WTC11 (cell line): ENCODE measurements at regions not wholly inside any gene's neighbourhood (a gene's known extent, or its start where the extent isn't known, plus 50 kb on each side); places are given as distances from the start of the nearest gene placed in this dataset.

Source experiments
- ELF4 ChIP-seq: sonication (generic); formaldehyde crosslinking; IDR thresholded peaks from 2 replicates; pipeline ENCODE4 v1.8.1; 2022; ENCODE audit warnings: low read depth, mild to moderate bottlenecking, moderate library complexity, missing genetic modification reagents
- FOXJ3 ChIP-seq: sonication (generic); formaldehyde crosslinking; IDR thresholded peaks from 2 replicates; pipeline ENCODE4 v1.9.0; 2021; ENCODE audit warnings: missing genetic modification reagents, mild to moderate bottlenecking, borderline replicate concordance
- FOXP1 ChIP-seq: sonication (generic); formaldehyde crosslinking; IDR thresholded peaks from 2 replicates; pipeline ENCODE4 v1.8.0; 2022; ENCODE audit warnings: missing genetic modification reagents, mild to moderate bottlenecking, moderate library complexity, borderline replicate concordance
- IRF2 ChIP-seq: sonication (generic); formaldehyde crosslinking; IDR thresholded peaks from 2 replicates; pipeline ENCODE4 v1.8.0; 2022; ENCODE audit warnings: low read depth, missing genetic modification reagents, borderline replicate concordance
- ZNF121 ChIP-seq: sonication (generic); formaldehyde crosslinking; IDR thresholded peaks from 2 replicates; pipeline ENCODE4 v1.8.0; 2023; ENCODE audit warnings: missing genetic modification reagents
- TF ChIP-seq, protein P1 (sequence below): fragments of 200-600 bp; IDR thresholded peaks from 2 replicates; pipeline ENCODE4 v1.8.0; 2022; ENCODE audit warnings: antibody characterized with exemption
- TF ChIP-seq, protein P2 (sequence below): sonication (generic); formaldehyde crosslinking; IDR thresholded peaks from 2 replicates; pipeline ENCODE4 v1.8.0; 2022; ENCODE audit warnings: mild to moderate bottlenecking, missing genetic modification reagents
- TF ChIP-seq, protein P3 (sequence below): sonication (generic); formaldehyde crosslinking; IDR thresholded peaks from 2 replicates; pipeline ENCODE4 v1.8.0; 2022; ENCODE audit warnings: mild to moderate bottlenecking, missing genetic modification reagents
- TF ChIP-seq, protein P4 (sequence below): sonication (generic); formaldehyde crosslinking; IDR thresholded peaks from 2 replicates; pipeline ENCODE4 v1.8.1; 2023; ENCODE audit warnings: mild to moderate bottlenecking, missing genetic modification reagents, moderate library complexity
- TF ChIP-seq, protein P5 (sequence below): sonication (generic); formaldehyde crosslinking; IDR thresholded peaks from 2 replicates; pipeline ENCODE4 v1.8.1; 2023; ENCODE audit warnings: mild to moderate bottlenecking, moderate library complexity, missing genetic modification reagents

- TF ChIP-seq IRF2 (CRISPR knock-in tag) (no peak), ZNF121 (CRISPR knock-in tag) (no peak), ELF4 (CRISPR knock-in tag) (no peak), FOXJ3 (CRISPR knock-in tag) (no peak), FOXP1 (CRISPR knock-in tag) (no peak)
- TF ChIP-seq, protein P1, sequence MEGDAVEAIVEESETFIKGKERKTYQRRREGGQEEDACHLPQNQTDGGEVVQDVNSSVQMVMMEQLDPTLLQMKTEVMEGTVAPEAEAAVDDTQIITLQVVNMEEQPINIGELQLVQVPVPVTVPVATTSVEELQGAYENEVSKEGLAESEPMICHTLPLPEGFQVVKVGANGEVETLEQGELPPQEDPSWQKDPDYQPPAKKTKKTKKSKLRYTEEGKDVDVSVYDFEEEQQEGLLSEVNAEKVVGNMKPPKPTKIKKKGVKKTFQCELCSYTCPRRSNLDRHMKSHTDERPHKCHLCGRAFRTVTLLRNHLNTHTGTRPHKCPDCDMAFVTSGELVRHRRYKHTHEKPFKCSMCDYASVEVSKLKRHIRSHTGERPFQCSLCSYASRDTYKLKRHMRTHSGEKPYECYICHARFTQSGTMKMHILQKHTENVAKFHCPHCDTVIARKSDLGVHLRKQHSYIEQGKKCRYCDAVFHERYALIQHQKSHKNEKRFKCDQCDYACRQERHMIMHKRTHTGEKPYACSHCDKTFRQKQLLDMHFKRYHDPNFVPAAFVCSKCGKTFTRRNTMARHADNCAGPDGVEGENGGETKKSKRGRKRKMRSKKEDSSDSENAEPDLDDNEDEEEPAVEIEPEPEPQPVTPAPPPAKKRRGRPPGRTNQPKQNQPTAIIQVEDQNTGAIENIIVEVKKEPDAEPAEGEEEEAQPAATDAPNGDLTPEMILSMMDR, result no peak
- TF ChIP-seq, protein P2, sequence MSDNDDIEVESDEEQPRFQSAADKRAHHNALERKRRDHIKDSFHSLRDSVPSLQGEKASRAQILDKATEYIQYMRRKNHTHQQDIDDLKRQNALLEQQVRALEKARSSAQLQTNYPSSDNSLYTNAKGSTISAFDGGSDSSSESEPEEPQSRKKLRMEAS (CRISPR knock-in tag), result no peak
- TF ChIP-seq, protein P3, sequence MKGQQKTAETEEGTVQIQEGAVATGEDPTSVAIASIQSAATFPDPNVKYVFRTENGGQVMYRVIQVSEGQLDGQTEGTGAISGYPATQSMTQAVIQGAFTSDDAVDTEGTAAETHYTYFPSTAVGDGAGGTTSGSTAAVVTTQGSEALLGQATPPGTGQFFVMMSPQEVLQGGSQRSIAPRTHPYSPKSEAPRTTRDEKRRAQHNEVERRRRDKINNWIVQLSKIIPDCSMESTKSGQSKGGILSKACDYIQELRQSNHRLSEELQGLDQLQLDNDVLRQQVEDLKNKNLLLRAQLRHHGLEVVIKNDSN (CRISPR knock-in tag), result no peak
- TF ChIP-seq, protein P4, sequence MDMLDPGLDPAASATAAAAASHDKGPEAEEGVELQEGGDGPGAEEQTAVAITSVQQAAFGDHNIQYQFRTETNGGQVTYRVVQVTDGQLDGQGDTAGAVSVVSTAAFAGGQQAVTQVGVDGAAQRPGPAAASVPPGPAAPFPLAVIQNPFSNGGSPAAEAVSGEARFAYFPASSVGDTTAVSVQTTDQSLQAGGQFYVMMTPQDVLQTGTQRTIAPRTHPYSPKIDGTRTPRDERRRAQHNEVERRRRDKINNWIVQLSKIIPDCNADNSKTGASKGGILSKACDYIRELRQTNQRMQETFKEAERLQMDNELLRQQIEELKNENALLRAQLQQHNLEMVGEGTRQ (CRISPR knock-in tag), result no peak
- TF ChIP-seq, protein P5, sequence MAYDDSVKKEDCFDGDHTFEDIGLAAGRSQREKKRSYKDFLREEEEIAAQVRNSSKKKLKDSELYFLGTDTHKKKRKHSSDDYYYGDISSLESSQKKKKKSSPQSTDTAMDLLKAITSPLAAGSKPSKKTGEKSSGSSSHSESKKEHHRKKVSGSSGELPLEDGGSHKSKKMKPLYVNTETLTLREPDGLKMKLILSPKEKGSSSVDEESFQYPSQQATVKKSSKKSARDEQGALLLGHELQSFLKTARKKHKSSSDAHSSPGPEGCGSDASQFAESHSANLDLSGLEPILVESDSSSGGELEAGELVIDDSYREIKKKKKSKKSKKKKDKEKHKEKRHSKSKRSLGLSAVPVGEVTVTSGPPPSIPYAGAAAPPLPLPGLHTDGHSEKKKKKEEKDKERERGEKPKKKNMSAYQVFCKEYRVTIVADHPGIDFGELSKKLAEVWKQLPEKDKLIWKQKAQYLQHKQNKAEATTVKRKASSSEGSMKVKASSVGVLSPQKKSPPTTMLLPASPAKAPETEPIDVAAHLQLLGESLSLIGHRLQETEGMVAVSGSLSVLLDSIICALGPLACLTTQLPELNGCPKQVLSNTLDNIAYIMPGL, result no peak
Measured at GRCh38 chr5:71972777-71973473, 134.3 kb upstream of the MAP1B start.
